Mesothelial cell of epicardium (in vitro differentiated cells): ENCODE measurements at regions not wholly inside any gene's neighbourhood (a gene's known extent, or its start where the extent isn't known, plus 50 kb on each side); places are given as distances from the start of the nearest gene placed in this dataset.

Source experiments
- DNase-seq, 2 experiments: peaks; one replicate each; pipeline ENCODE4 v3.0.0; 2021; ENCODE audit warnings: low spot score in 2 of 2; ENCODE audit not compliant: unreplicated experiment in 2 of 2
- H3K27ac Mint-ChIP-seq: 2 replicates; pipeline ENCODE4 v1.8.0; 2021; ENCODE audit warnings: mixed read lengths
- H3K27me3 Mint-ChIP-seq: 2 replicates; pipeline ENCODE4 v1.8.0; 2021; ENCODE audit warnings: low read depth, mixed read lengths
- H3K36me3 Mint-ChIP-seq: 2 replicates; pipeline ENCODE4 v1.8.0; 2021; ENCODE audit warnings: mixed read lengths
- H3K4me1 Mint-ChIP-seq: 2 replicates; pipeline ENCODE4 v1.8.0; 2021; ENCODE audit warnings: mixed read lengths
- H3K4me3 Mint-ChIP-seq: 2 replicates; pipeline ENCODE4 v1.8.0; 2021; ENCODE audit warnings: mild to moderate bottlenecking, moderate library complexity, mixed read lengths
- H3K9me3 Mint-ChIP-seq: 2 replicates; pipeline ENCODE4 v1.8.0; 2021; ENCODE audit warnings: mixed read lengths
- TF ChIP-seq, protein P1 (sequence below): fragments of 200-600 bp; sonication (generic); IDR thresholded peaks from one replicate; pipeline ENCODE4 v1.5.0; 2021; ENCODE audit warnings: antibody characterized with exemption; ENCODE audit not compliant: unreplicated experiment

GRCh38 chr2:37872192-37872750, 52.8 kb upstream of the RMDN2 start:
- Mint-ChIP-seq H3K27me3 (peaks cover 10% of the 10 kb centered on the region), H3K27ac (no peak overlapping the region), H3K4me1 (peaks cover 61% of the 10 kb centered on the region), H3K4me3 (no peak overlapping the region), H3K36me3 (no peaks in the 10 kb centered on the region), H3K9me3 (no peaks in the 10 kb centered on the region)
- no peak for DNase-seq
- TF ChIP-seq, protein P1, sequence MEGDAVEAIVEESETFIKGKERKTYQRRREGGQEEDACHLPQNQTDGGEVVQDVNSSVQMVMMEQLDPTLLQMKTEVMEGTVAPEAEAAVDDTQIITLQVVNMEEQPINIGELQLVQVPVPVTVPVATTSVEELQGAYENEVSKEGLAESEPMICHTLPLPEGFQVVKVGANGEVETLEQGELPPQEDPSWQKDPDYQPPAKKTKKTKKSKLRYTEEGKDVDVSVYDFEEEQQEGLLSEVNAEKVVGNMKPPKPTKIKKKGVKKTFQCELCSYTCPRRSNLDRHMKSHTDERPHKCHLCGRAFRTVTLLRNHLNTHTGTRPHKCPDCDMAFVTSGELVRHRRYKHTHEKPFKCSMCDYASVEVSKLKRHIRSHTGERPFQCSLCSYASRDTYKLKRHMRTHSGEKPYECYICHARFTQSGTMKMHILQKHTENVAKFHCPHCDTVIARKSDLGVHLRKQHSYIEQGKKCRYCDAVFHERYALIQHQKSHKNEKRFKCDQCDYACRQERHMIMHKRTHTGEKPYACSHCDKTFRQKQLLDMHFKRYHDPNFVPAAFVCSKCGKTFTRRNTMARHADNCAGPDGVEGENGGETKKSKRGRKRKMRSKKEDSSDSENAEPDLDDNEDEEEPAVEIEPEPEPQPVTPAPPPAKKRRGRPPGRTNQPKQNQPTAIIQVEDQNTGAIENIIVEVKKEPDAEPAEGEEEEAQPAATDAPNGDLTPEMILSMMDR = no peak

DNA sequence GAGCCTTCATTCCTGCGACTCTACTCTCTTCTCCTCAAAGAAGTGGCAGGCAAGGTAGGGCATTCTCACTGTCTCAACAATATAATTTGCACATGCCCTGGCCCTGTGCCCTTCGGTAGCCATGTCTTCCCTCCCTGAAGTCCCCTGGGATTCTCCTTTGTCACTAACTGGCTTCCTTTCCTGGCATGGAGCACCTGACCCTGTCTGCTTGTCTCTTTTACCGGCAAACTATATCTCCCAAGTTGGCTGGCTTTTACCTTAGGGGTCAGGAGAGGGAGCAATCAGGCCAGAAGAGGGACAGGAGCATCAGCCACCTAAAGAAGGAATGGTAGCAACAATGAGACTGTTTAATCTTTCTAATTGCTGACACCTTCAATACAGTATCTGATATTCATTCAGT, 51.9 kb upstream of the RMDN2 start:
- H3K27me3 Mint-ChIP-seq = peaks cover 10% of the 10 kb centered on the region
- peaks cover 61% of the 10 kb centered on the region for H3K4me1 Mint-ChIP-seq
- TF ChIP-seq, protein P1 = no peak
- no peaks in the 10 kb centered on the region for H3K36me3 Mint-ChIP-seq
- no peak for DNase-seq
- H3K27ac Mint-ChIP-seq = no peak overlapping the region
- H3K9me3 Mint-ChIP-seq = no peaks in the 10 kb centered on the region
- H3K4me3 Mint-ChIP-seq = no peak overlapping the region

DNA sequence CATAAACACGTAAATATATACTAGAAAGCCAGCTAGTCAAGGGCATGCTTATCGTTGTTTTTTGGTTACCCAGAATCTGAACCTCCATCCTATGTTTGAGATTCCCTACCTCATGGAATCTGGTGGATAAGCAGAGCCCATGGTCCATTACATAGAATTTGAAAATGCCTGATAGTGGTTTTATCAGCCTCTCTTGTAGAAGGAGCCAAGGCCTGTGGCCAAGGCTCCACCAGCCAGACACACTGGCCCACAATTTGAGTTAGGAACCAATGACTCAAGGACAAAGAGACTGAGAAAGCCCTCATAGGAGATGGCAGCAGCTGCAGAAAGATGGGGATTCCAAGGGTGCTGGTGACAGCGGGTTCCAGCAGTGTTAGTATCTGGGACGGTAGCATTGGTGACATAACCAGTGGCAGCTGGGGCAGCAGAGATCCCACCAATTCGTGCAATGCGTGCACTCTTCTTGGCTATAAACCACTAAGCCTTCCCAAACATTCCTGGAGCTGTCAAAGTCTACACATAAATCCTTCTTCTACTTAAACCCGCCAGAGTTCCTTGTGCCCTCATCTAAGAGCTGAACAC, 51.2 kb upstream of the RMDN2 start:
- Mint-ChIP-seq H3K27ac (no peak overlapping the region), H3K36me3 (no peaks in the 10 kb centered on the region), H3K4me3 (no peak overlapping the region), H3K27me3 (peaks cover 10% of the 10 kb centered on the region), H3K9me3 (no peaks in the 10 kb centered on the region), H3K4me1 (peaks cover 58% of the 10 kb centered on the region)
- TF ChIP-seq, protein P1 = no peak
- DNase-seq = no peak

- Mint-ChIP-seq H3K9me3 (no peaks in the 10 kb centered on the region), H3K27ac (no peak overlapping the region), H3K4me1 (peaks cover 58% of the 10 kb centered on the region), H3K4me3 (no peak overlapping the region), H3K27me3 (peaks cover 10% of the 10 kb centered on the region), H3K36me3 (no peaks in the 10 kb centered on the region)
- no peak for DNase-seq
- TF ChIP-seq, protein P1 = no peak
Observed at GRCh38 chr2:37874470-37874869, 50.6 kb upstream of the RMDN2 start.
